H1 (cell line): ENCODE measurements at regions not wholly inside any gene's neighbourhood (a gene's known extent, or its start where the extent isn't known, plus 50 kb on each side); places are given as distances from the start of the nearest gene placed in this dataset.

Experiments used
- CTCF ChIA-PET: fragments of 300-600 bp; sonication (Branson Sonifier 250); formaldehyde crosslinking; loops from one replicate; lab custom pipeline; 2021; ENCODE audit not compliant: partially characterized antibody; lab: Charles Lee
- POLR2A ChIA-PET: fragments of 300-600 bp; sonication (Branson Sonifier 250); formaldehyde crosslinking; loops from one replicate; lab custom pipeline; 2021; ENCODE audit warnings: inconsistent platforms; ENCODE audit not compliant: partially characterized antibody; lab: Charles Lee
- DNase-seq, 2 experiments: peaks; one replicate each; pipeline versions ENCODE4 v3.0.0 to v3.0.0-alpha.2; 2010 to 2022; ENCODE audit warnings: low spot score in 2 of 2, low read depth in 1 of 2, mixed read lengths in 1 of 2
- FAIRE-seq: peaks from 2 replicates; lab custom pipeline; 2011; peaks lifted over from hg19 to GRCh38; lab: Jason Lieb, UNC
- H2AFZ ChIP-seq: 2 replicates; pipeline ENCODE4 v1.8.1; 2012; ENCODE audit warnings: low read length, inconsistent platforms
- H2AK5ac ChIP-seq: 2 replicates; pipeline ENCODE4 v1.6.1; 2013; ENCODE audit warnings: low read depth, low read length
- H2BK120ac ChIP-seq: replicated peaks from 2 replicates; pipeline ENCODE3; 2013; ENCODE audit warnings: low read depth, low read length, inconsistent platforms
- H2BK12ac ChIP-seq: 2 replicates; pipeline ENCODE4 v1.6.1; 2013; ENCODE audit warnings: low read depth, low read length
- H2BK15ac ChIP-seq: 2 replicates; pipeline ENCODE4 v1.6.1; 2013; ENCODE audit warnings: low read length
- H2BK20ac ChIP-seq: 2 replicates; pipeline ENCODE4 v1.6.1; 2013; ENCODE audit warnings: low read length
- H2BK5ac ChIP-seq: 2 replicates; pipeline ENCODE4 v1.6.1; 2013; ENCODE audit warnings: low read depth, low read length
- H3K14ac ChIP-seq: 2 replicates; pipeline ENCODE4 v1.6.1; 2013; ENCODE audit warnings: inconsistent platforms; ENCODE audit not compliant: insufficient read length
- H3K18ac ChIP-seq: 2 replicates; pipeline ENCODE4 v1.6.1; 2013; ENCODE audit warnings: low read length; ENCODE audit errors: extremely low read depth
- H3K23ac ChIP-seq: 2 replicates; pipeline ENCODE4 v1.6.1; 2013; ENCODE audit warnings: inconsistent platforms; ENCODE audit not compliant: insufficient read length
- H3K23me2 ChIP-seq: 2 replicates; pipeline ENCODE4 v1.6.1; 2013; ENCODE audit warnings: low read depth, low read length
- H3K27ac ChIP-seq: 2 replicates; pipeline ENCODE4 v1.6.1; 2011; ENCODE audit warnings: low read depth, low read length, inconsistent platforms
- H3K27me3 ChIP-seq, 4 experiments: replicated peaks in 1 of 4; 1 replicate in 1 of 4; 2 replicates in 3 of 4; pipeline versions ENCODE4 v1.6.1 to v1.8.1; 2011 to 2013; ENCODE audit warnings: low read length in 3 of 4, mild to moderate bottlenecking in 3 of 4, inconsistent platforms in 2 of 4, mixed read lengths in 2 of 4, moderate library complexity in 1 of 4; ENCODE audit not compliant: control insufficient read depth in 3 of 4, insufficient read depth in 3 of 4; ENCODE audit errors: extremely low read depth in 1 of 4
- H3K36me3 ChIP-seq, 4 experiments: 2 replicates each; pipeline versions ENCODE4 v1.6.1 to v1.8.1; 2011 to 2013; ENCODE audit warnings: mild to moderate bottlenecking in 4 of 4, low read length in 3 of 4, moderate library complexity in 2 of 4, control low read depth in 1 of 4, inconsistent platforms in 1 of 4; ENCODE audit not compliant: insufficient read depth in 4 of 4, control insufficient read depth in 2 of 4
- H3K4ac ChIP-seq: replicated peaks from 2 replicates; pipeline ENCODE3; 2013; ENCODE audit warnings: low read length, low read depth, mixed read lengths, inconsistent platforms; ENCODE audit not compliant: insufficient read length
- H3K4me1 ChIP-seq, 4 experiments: replicated peaks in 1 of 4; 1 replicate in 1 of 4; 2 replicates in 3 of 4; pipeline versions ENCODE4 v1.6.1 to v1.8.1; 2011 to 2013; ENCODE audit warnings: low read length in 3 of 4, inconsistent platforms in 2 of 4, mixed read lengths in 1 of 4; ENCODE audit not compliant: insufficient read depth in 4 of 4, control insufficient read depth in 3 of 4
- H3K4me2 ChIP-seq, 2 experiments: 2 replicates each; pipeline versions ENCODE4 v1.6.1 to v1.8.1; 2011 to 2013; ENCODE audit warnings: low read depth in 2 of 2, low read length in 2 of 2, control low read depth in 1 of 2, inconsistent platforms in 1 of 2, mild to moderate bottlenecking in 1 of 2; ENCODE audit not compliant: insufficient read depth in 1 of 2
- H3K4me3 ChIP-seq, 4 experiments: fragments of 200-600, 300-600 bp in 1 of 4; sonication (generic), shearing (Covaris generic), sonication (Bioruptor Twin) in 1 of 4; 2 replicates each; pipeline versions ENCODE4 v1.5.1 to v1.8.1; 2011 to 2016; ENCODE audit warnings: low read length in 4 of 4, low read depth in 3 of 4, control low read depth in 2 of 4, inconsistent platforms in 2 of 4, mild to moderate bottlenecking in 2 of 4, mixed read lengths in 1 of 4, moderate library complexity in 1 of 4; ENCODE audit not compliant: insufficient read depth in 2 of 4; ENCODE audit errors: extremely low read depth in 1 of 4
- H3K56ac ChIP-seq: replicated peaks from 2 replicates; pipeline ENCODE3; 2013; ENCODE audit warnings: low read depth, mild to moderate bottlenecking, mixed read lengths, low read length, inconsistent platforms; ENCODE audit not compliant: insufficient read length
- H3K79me1 ChIP-seq: 2 replicates; pipeline ENCODE4 v1.6.1; 2013; ENCODE audit warnings: low read depth, low read length, control low read depth
- H3K79me2 ChIP-seq, 2 experiments: 2 replicates each; pipeline versions ENCODE4 v1.6.1 to v1.8.1; 2012 to 2013; ENCODE audit warnings: low read length in 2 of 2, mild to moderate bottlenecking in 2 of 2, inconsistent platforms in 1 of 2; ENCODE audit not compliant: insufficient read depth in 2 of 2, control insufficient read depth in 1 of 2
- H3K9ac ChIP-seq, 4 experiments: replicated peaks in 1 of 4; 1 replicate in 1 of 4; 2 replicates in 3 of 4; pipeline versions ENCODE4 v1.6.1 to v1.8.1; 2011 to 2013; ENCODE audit warnings: low read depth in 3 of 4, low read length in 3 of 4, control low read depth in 2 of 4, mild to moderate bottlenecking in 2 of 4, moderate library complexity in 2 of 4, inconsistent platforms in 1 of 4; ENCODE audit errors: extremely low read depth in 1 of 4
- H3K9me3 ChIP-seq, 2 experiments: 2 replicates each; pipeline versions ENCODE4 v1.6.1 to v1.8.1; 2012 to 2013; ENCODE audit warnings: mild to moderate bottlenecking in 2 of 2, moderate library complexity in 2 of 2, control low read depth in 1 of 2, inconsistent platforms in 1 of 2, low read depth in 1 of 2, low read length in 1 of 2, mixed read lengths in 1 of 2; ENCODE audit not compliant: insufficient read depth in 2 of 2
- H4K20me1 ChIP-seq, 2 experiments: replicated peaks in 1 of 2; 2 replicates each; pipeline versions ENCODE3 to v1.8.1; 2011 to 2013; ENCODE audit warnings: inconsistent platforms in 2 of 2, low read length in 2 of 2, mild to moderate bottlenecking in 1 of 2; ENCODE audit not compliant: insufficient read depth in 2 of 2, control insufficient read depth in 1 of 2
- H4K5ac ChIP-seq: 2 replicates; pipeline ENCODE4 v1.6.1; 2013; ENCODE audit warnings: low read length, low read depth, mixed read lengths, inconsistent platforms; ENCODE audit not compliant: insufficient read length
- H4K8ac ChIP-seq: 2 replicates; pipeline ENCODE4 v1.8.0; 2013; ENCODE audit warnings: mild to moderate bottlenecking, moderate library complexity, low read length, inconsistent platforms; ENCODE audit not compliant: insufficient read depth; ENCODE audit errors: extremely low read depth
- H4K91ac ChIP-seq: replicated peaks from 2 replicates; pipeline ENCODE3; 2013; ENCODE audit warnings: low read length, mixed read lengths, inconsistent platforms; ENCODE audit not compliant: insufficient read length
- BRCA1 ChIP-seq: IDR thresholded peaks from 2 replicates; pipeline ENCODE4 v1.6.1; 2012; ENCODE audit warnings: low read depth, low read length, improper control_type of control experiment
- CBX5 ChIP-seq: fragments of 300-800, 300-1000 bp; sonication (generic); IDR thresholded peaks from 2 replicates; pipeline ENCODE4 v1.7.1; 2016; ENCODE audit warnings: antibody characterized with exemption, low read length, low read depth
- CHD1 ChIP-seq: IDR thresholded peaks from 2 replicates; pipeline ENCODE4 v1.6.1; 2012; ENCODE audit warnings: low read depth, low read length, improper control_type of control experiment
- E2F6 ChIP-seq: IDR thresholded peaks from 2 replicates; pipeline ENCODE4 v1.6.1; 2012; ENCODE audit warnings: inconsistent platforms
- EGR1 ChIP-seq: IDR thresholded peaks from 2 replicates; pipeline ENCODE4 v1.6.1; 2011; ENCODE audit warnings: low read depth, low read length, borderline replicate concordance
- GTF2F1 ChIP-seq: IDR thresholded peaks from 2 replicates; pipeline ENCODE4 v1.6.1; 2012; ENCODE audit warnings: low read depth, low read length, improper control_type of control experiment, borderline replicate concordance
- KDM1A ChIP-seq: fragments of 200-600, 300-600 bp; sonication (generic); IDR thresholded peaks from 2 replicates; pipeline ENCODE4 v1.7.1; 2016; ENCODE audit warnings: mild to moderate bottlenecking, low read length, borderline replicate concordance
- POLR2AphosphoS5 ChIP-seq: IDR thresholded peaks from 2 replicates; pipeline ENCODE4 v1.6.1; 2011; ENCODE audit warnings: low read depth, low read length
- RNF2 ChIP-seq: fragments of 200-900, 300-1000 bp; sonication (generic); IDR thresholded peaks from 2 replicates; pipeline ENCODE4 v1.7.1; 2016; ENCODE audit warnings: borderline replicate concordance, low read depth, mild to moderate bottlenecking, antibody characterized with exemption, low read length; ENCODE audit not compliant: poor library complexity, severe bottlenecking; ENCODE audit errors: missing control alignments
- SIRT6 ChIP-seq: IDR thresholded peaks from one replicate; pipeline ENCODE4 v1.7.1; 2012; ENCODE audit warnings: low read length, inconsistent platforms
- SIX5 ChIP-seq: IDR thresholded peaks from 2 replicates; pipeline ENCODE4 v1.6.1; 2011; ENCODE audit warnings: mild to moderate bottlenecking, low read depth, low read length
- SUZ12 ChIP-seq: fragments of 200-600 bp; sonication (generic); IDR thresholded peaks from 2 replicates; pipeline ENCODE4 v1.6.1; 2012; ENCODE audit warnings: mild to moderate bottlenecking, inconsistent platforms, low read length, moderate library complexity, mixed read lengths
- TEAD4 ChIP-seq: IDR thresholded peaks from 2 replicates; pipeline ENCODE4 v1.6.1; 2012; ENCODE audit warnings: low read depth, low read length, inconsistent platforms, mixed read lengths
- WGBS, 2 experiments: shearing (Covaris generic) in 1 of 2; methylation state at CpG; one replicate each; pipeline versions ENCODE4 v1.1.6 to v1.1.7; 2013 to 2015; ENCODE audit warnings: low lambda C conversion rate in 2 of 2, mixed read lengths in 2 of 2, inconsistent platforms in 1 of 2, low coverage in 1 of 2, missing lambda C conversion rate in 1 of 2; ENCODE audit not compliant: insufficient replicate concordance in 2 of 2, insufficient coverage in 1 of 2, insufficient read length in 1 of 2; ENCODE audit errors: extremely low coverage in 1 of 2, missing lambda C conversion rate in 1 of 2; 5-methylcytosine and 5-hydroxymethylcytosine counted together

GRCh38 chr4:126174627-126175026, 859.9 kb downstream of the FAT4 start:
- DNase-seq, result no peak
- no peaks in the 10 kb centered on the region for H4K20me1 ChIP-seq
- H3K18ac ChIP-seq, result no peak overlapping the region
- no peak for TF ChIP-seq SIRT6
- no peak for TF ChIP-seq EGR1
- no peak for TF ChIP-seq SIX5
- no peak for TF ChIP-seq SUZ12
- no peak for TF ChIP-seq POLR2AphosphoS5
- no peak for TF ChIP-seq RNF2
- TF ChIP-seq E2F6, result no peak
- TF ChIP-seq CHD1, result no peak
- no peak for TF ChIP-seq TEAD4
- TF ChIP-seq BRCA1, result no peak
- TF ChIP-seq CBX5, result no peak
- no peak for TF ChIP-seq GTF2F1
- no peak for TF ChIP-seq KDM1A
- no peak overlapping the region for H3K4ac ChIP-seq
- H4K91ac ChIP-seq, result no peak overlapping the region
- no peak overlapping the region for H3K4me3 ChIP-seq
- H3K27me3 ChIP-seq, result no peaks in the 10 kb centered on the region; a peak in 1 of 7 replicates
- no peak overlapping the region for H3K14ac ChIP-seq
- H3K36me3 ChIP-seq, result no peaks in the 10 kb centered on the region
- no peak overlapping the region for H3K27ac ChIP-seq
- FAIRE-seq, result no peak
- H2AFZ ChIP-seq, result no peak overlapping the region
- H3K9ac ChIP-seq, result no peak overlapping the region
- H3K23me2 ChIP-seq, result no peaks in the 10 kb centered on the region
- H3K79me1 ChIP-seq, result no peaks in the 10 kb centered on the region
- ChIA-PET CTCF (interaction anchor here (0.6 kb wide), 1 partner anchor 431 kb away, joined by 3 read pairs; no protein-coding TSS in a partner anchor), POLR2A (no interaction called here)
- H4K5ac ChIP-seq, result no peak overlapping the region
- H2BK120ac ChIP-seq, result no peak overlapping the region
- H2BK20ac ChIP-seq, result no peak overlapping the region
- no peak overlapping the region for H2AK5ac ChIP-seq
- H4K8ac ChIP-seq, result no peak overlapping the region
- no peak overlapping the region for H3K23ac ChIP-seq
- no peak overlapping the region for H2BK5ac ChIP-seq
- no peaks in the 10 kb centered on the region for H3K79me2 ChIP-seq
- no peak overlapping the region for H3K56ac ChIP-seq
- H2BK12ac ChIP-seq, result no peak overlapping the region
- 91% methylated on average over 2 of the region's 2 CpGs; no CpG with 5 or more reads in 1 of the 2 experiments for WGBS, 2 experiments
- no peaks in the 10 kb centered on the region for H3K4me1 ChIP-seq
- H2BK15ac ChIP-seq, result no peak overlapping the region
- no peaks in the 10 kb centered on the region for H3K9me3 ChIP-seq
- H3K4me2 ChIP-seq, result no peak overlapping the region
